ENCODE measurements at regions not wholly inside any gene's neighbourhood (a gene's known extent, or its start where the extent isn't known, plus 50 kb on each side); places are given as distances from the start of the nearest gene placed in this dataset.

DNA sequence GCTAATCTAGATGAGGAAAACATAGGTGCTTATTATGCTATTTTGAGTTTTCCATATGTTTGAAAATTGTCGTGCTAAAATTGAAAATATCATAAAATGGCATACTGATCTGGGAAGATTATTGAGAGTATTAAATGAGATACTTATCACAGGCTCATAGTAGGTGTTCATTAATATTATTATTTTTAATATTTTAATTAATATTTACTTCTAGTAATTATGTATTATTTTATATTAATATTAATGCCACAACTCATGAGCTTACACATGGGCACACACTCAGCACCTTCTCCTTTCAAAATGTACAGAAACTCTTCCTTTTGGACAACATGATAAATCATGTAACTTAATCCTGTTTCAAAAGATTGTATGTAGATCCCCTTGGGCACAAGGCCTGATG lies 223.6 kb downstream of the RAB28 start:
- TF ChIP-seq EZH2 (IDR thresholded peaks at IDR 0.05; ENCODE audit: low read depth) = no peak
- TF ChIP-seq, protein P1, sequence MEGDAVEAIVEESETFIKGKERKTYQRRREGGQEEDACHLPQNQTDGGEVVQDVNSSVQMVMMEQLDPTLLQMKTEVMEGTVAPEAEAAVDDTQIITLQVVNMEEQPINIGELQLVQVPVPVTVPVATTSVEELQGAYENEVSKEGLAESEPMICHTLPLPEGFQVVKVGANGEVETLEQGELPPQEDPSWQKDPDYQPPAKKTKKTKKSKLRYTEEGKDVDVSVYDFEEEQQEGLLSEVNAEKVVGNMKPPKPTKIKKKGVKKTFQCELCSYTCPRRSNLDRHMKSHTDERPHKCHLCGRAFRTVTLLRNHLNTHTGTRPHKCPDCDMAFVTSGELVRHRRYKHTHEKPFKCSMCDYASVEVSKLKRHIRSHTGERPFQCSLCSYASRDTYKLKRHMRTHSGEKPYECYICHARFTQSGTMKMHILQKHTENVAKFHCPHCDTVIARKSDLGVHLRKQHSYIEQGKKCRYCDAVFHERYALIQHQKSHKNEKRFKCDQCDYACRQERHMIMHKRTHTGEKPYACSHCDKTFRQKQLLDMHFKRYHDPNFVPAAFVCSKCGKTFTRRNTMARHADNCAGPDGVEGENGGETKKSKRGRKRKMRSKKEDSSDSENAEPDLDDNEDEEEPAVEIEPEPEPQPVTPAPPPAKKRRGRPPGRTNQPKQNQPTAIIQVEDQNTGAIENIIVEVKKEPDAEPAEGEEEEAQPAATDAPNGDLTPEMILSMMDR (conservative IDR thresholded peaks at IDR 0.05) = no peak

Data from PC-9 (cell line).